Testis (tissue), 2 donors: ENCODE measurements at regions not wholly inside any gene's neighbourhood (a gene's known extent, or its start where the extent isn't known, plus 50 kb on each side); places are given as distances from the start of the nearest gene placed in this dataset.
"Not testable (repeated sequence)": the region's sequence is repeated elsewhere in the genome, so short reads cannot be mapped to it uniquely, and the experiment has no call there.

ENCODE experiments used
- DNase-seq: peaks from one replicate; pipeline ENCODE4 v3.0.0-alpha.2; 2019
- H3K27ac ChIP-seq, 2 donors: fragments of 200-600 bp; sonication (generic); one replicate each; pipeline ENCODE4 v1.5.1; 2019
- H3K27me3 ChIP-seq: fragments of 200-600 bp; sonication (generic); one replicate; pipeline ENCODE4 v1.5.1; 2019
- H3K36me3 ChIP-seq: fragments of 200-600 bp; sonication (generic); one replicate; pipeline ENCODE4 v1.5.1; 2017; ENCODE audit warnings: low read depth; ENCODE audit errors: missing control alignments
- H3K4me1 ChIP-seq: fragments of 200-600 bp; sonication (generic); one replicate; pipeline ENCODE4 v1.5.1; 2019
- H3K4me3 ChIP-seq, 2 donors: fragments of 200-600 bp; sonication (generic); one replicate each; pipeline ENCODE4 v1.5.1; 2017 to 2019
- H3K9me3 ChIP-seq: fragments of 200-600 bp; sonication (generic); one replicate; pipeline ENCODE4 v1.5.1; 2017
- POLR2A ChIP-seq: fragments of 450-650 bp; IDR thresholded peaks from one replicate; pipeline ENCODE4 v1.6.1; 2017; ENCODE audit warnings: antibody characterized with exemption, mild to moderate bottlenecking, moderate library complexity
- WGBS, 2 donors: methylation state at CpG; one replicate each; pipeline ENCODE4 v1.1.5; 2018; 5-methylcytosine and 5-hydroxymethylcytosine counted together
- intact Hi-C: fragments of 100-400 bp; cut with DNase I; formaldehyde crosslinking; loops from one replicate; pipeline ENCODE4 v1.15.1; 2023; ENCODE audit warnings: low total_unique reads
- TF ChIP-seq, protein P1 (sequence below), 3 experiments: fragments of 450-650 bp in 2 of 3; fragments of 200-600 bp in 1 of 3; sonication (generic) in 1 of 3; IDR thresholded peaks; one replicate each; pipeline ENCODE4 v1.5.1; 2016 to 2019; ENCODE audit warnings: antibody characterized with exemption in 3 of 3, mild to moderate bottlenecking in 2 of 3, moderate library complexity in 1 of 3

DNA sequence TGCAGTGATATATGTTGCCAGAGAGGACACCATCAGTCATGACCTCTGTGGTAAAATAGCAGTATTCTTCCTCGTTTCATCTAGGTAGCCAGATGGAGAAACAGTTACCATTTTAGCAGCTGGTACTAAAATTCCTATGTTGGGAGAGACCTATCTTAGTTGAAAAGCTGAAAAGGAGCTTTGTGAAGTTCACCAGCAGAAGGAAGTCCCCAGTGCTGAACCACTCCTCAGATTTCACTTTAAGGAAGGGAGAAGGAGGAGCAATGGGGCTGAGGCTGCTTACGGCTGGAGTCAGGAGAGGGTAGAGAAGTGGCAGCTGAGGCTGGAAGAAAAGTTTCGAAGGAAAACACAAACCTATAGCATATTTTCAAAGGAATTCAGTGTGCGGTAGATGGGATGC is 103.7 kb downstream of the ATXN3L start:
- H3K4me3 ChIP-seq = no peak overlapping the region
- H3K27ac ChIP-seq = no peak overlapping the region
- TF ChIP-seq, protein P1, sequence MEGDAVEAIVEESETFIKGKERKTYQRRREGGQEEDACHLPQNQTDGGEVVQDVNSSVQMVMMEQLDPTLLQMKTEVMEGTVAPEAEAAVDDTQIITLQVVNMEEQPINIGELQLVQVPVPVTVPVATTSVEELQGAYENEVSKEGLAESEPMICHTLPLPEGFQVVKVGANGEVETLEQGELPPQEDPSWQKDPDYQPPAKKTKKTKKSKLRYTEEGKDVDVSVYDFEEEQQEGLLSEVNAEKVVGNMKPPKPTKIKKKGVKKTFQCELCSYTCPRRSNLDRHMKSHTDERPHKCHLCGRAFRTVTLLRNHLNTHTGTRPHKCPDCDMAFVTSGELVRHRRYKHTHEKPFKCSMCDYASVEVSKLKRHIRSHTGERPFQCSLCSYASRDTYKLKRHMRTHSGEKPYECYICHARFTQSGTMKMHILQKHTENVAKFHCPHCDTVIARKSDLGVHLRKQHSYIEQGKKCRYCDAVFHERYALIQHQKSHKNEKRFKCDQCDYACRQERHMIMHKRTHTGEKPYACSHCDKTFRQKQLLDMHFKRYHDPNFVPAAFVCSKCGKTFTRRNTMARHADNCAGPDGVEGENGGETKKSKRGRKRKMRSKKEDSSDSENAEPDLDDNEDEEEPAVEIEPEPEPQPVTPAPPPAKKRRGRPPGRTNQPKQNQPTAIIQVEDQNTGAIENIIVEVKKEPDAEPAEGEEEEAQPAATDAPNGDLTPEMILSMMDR (IDR thresholded peaks at IDR 0.05) = no peak
- TF ChIP-seq POLR2A = no peak
- 32 to 52% methylated on average over 4 of the region's 4 CpGs for WGBS, 2 donors
- no peaks in the 10 kb centered on the region for H3K36me3 ChIP-seq
- H3K4me1 ChIP-seq = no peaks in the 10 kb centered on the region
- DNase-seq = no peak
- intact Hi-C loops = no loop called here
- H3K27me3 ChIP-seq = no peaks in the 10 kb centered on the region
- H3K9me3 ChIP-seq = no peaks in the 10 kb centered on the region

DNA sequence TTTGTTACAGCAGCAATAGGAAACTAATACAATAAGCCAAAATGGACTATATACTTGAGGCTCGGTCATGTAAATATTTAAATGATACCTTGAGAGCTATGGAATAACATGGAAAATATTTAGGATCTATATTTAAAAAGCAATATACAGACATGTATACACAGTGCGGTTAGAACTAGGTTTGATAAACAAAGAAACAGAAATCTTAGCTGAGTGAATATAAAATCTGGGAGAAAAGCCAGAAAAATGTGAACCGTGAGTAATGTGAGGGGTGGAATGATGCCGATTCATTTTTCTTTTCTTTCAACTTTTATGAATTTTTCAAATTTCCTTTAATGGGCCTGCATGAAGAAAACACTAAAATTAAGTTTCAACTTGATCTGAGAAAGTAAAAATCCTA is 104.1 kb downstream of the ATXN3L start:
- H3K27me3 ChIP-seq = no peaks in the 10 kb centered on the region
- DNase-seq = no peak
- no peak overlapping the region for H3K27ac ChIP-seq
- H3K9me3 ChIP-seq = no peaks in the 10 kb centered on the region
- intact Hi-C loops = no loop called here
- H3K4me3 ChIP-seq = no peak overlapping the region
- H3K4me1 ChIP-seq = no peaks in the 10 kb centered on the region
- WGBS, 2 donors = 54 to 60% methylated on average over 4 of the region's 4 CpGs
- H3K36me3 ChIP-seq = no peaks in the 10 kb centered on the region
- TF ChIP-seq, protein P1 (IDR thresholded peaks at IDR 0.05) = no peak
- TF ChIP-seq POLR2A = no peak

DNA sequence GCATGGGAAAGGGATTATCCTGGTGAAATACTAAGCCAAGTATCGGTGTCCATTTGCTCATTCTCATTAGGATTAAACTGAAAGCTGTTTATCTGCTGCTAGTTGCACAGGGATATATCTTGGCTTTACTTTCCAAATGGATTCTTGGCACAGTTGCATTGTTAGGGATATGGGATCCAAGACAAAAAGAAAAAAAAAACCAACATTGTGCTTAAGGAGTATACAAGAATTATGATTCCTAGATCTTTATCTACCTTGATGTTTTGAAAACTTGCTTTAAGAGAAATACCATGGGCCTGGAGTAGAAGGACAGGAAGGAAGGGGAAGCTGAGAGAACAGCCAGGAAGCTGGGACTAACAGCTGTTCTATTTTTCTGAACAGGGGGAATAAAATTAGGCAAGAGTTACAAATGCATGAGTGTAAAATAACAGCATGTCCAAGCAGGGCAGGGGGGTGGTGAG is 107.6 kb downstream of the ATXN3L start:
- intact Hi-C loops = no loop called here
- TF ChIP-seq POLR2A = no peak
- TF ChIP-seq, protein P1 (IDR thresholded peaks at IDR 0.05) = no peak
- no peak for DNase-seq

DNA sequence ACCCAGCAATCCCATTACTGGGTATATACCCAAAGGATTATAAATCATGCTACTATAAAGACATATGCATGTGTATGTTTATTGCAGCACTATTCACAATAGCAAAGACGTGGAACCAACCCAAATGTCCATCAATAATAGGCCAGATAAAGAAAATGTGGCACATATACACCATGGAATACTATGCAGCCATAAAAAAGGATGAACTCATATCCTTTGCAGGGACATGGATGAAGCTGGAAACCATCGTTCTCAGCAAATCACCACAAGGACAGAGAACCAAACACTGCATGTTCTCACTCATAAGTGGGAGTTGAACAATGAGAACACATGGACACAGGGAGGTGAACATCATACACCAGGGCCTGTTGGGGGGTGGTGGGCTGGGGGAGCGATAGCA is 109.7 kb downstream of the ATXN3L start:
- H3K9me3 ChIP-seq, H3K27ac ChIP-seq, H3K36me3 ChIP-seq, intact Hi-C loops, H3K27me3 ChIP-seq, DNase-seq, H3K4me3 ChIP-seq, H3K4me1 ChIP-seq: not testable (repeated sequence)
- WGBS, 2 donors = 95 to 97% methylated on average over 3 of the region's 3 CpGs

More for the DNA sequence above, 107.6 kb downstream of the ATXN3L start:
- Histone ChIP-seq H3K4me1 (no peaks in the 10 kb centered on the region), H3K4me3 (no peak overlapping the region), H3K27me3 (no peaks in the 10 kb centered on the region), H3K27ac (no peak overlapping the region), H3K9me3 (no peaks in the 10 kb centered on the region), H3K36me3 (no peaks in the 10 kb centered on the region)
- WGBS, 2 donors = 38% methylated on average over 1 of the region's 1 CpG

DNA sequence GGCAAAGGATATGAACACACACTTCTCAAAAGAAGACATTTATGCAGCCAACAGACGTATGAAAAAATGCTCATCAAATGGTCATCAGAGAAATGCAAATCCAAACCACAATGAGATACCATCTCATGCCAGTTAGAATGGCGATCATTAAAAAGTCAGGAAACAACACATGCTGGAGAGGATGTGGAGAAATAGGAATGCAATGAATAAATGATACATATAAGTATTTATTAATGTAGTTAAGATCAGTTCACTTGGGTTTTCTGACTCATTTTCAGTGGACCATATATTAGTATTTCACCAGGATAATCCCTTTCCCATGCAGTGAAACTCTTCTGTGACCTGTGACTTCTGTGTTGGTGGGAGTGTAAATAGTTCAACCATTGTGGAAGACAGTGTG is 110.1 kb downstream of the ATXN3L start:
- H3K9me3 ChIP-seq, intact Hi-C loops, H3K4me1 ChIP-seq, H3K27ac ChIP-seq, H3K36me3 ChIP-seq, H3K4me3 ChIP-seq, H3K27me3 ChIP-seq, DNase-seq: not testable (repeated sequence)
- WGBS, 2 donors = 88 to 92% methylated on average over 2 of the region's 2 CpGs

DNA sequence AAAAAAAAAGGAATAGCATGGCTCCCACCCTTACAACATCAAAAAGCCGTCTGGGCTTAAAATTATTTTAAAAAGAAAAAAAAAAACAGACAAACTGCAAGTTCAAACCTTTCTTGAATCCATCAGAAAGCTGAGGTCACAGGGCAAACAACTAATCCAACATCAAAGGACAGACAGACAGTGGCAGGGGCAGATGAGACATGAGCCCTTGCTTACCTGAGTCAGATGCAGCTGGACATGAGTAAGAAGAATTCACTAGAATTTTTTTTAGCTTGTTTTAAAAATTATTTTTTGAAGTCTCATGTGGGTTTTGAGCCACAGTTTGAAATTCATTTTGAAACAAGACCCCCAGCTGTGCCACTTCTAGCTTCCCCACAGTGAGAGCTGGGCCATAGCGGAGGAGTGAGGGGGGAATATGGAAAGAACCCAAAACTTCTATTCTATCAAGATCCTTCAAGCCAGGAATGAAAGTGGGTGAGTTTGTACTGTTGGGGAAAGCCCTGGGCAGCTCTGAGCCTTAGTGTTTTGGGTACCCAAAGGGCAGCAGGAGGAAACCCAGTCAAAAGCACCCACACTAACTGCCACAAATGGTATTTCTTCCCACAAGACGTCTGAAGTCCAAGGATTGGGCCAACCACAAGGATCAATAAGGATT is 111.4 kb downstream of the ATXN3L start:
- Histone ChIP-seq H3K27ac (no peak overlapping the region), H3K4me1 (no peaks in the 10 kb centered on the region), H3K4me3 (no peak overlapping the region), H3K27me3 (no peaks in the 10 kb centered on the region), H3K36me3 (no peaks in the 10 kb centered on the region), H3K9me3 (no peaks in the 10 kb centered on the region)
- 92 to 97% methylated on average over 3 of the region's 3 CpGs for WGBS, 2 donors
- no peak for DNase-seq
- intact Hi-C loops = no loop called here
- TF ChIP-seq POLR2A = no peak
- TF ChIP-seq, protein P1 (IDR thresholded peaks at IDR 0.05) = no peak
